Mesenchymal stem cell (in vitro differentiated cells and primary cell): ENCODE measurements at regions not wholly inside any gene's neighbourhood (a gene's known extent, or its start where the extent isn't known, plus 50 kb on each side); places are given as distances from the start of the nearest gene placed in this dataset.

ENCODE experiments used
- DNase-seq: peaks from one replicate; pipeline ENCODE4 v3.0.0-alpha.2; 2013
- H2AFZ ChIP-seq: one replicate; pipeline ENCODE4 v1.6.1; 2013; ENCODE audit warnings: low read depth, mild to moderate bottlenecking, control low read depth, inconsistent platforms, low read length, moderate library complexity
- H2AK5ac ChIP-seq: 2 replicates; pipeline ENCODE4 v1.6.1; 2013; ENCODE audit warnings: low read length, moderate library complexity, mild to moderate bottlenecking, inconsistent platforms; ENCODE audit not compliant: severe bottlenecking
- H2BK120ac ChIP-seq: one replicate; pipeline ENCODE4 v1.6.1; 2013; ENCODE audit warnings: low read depth, mild to moderate bottlenecking, inconsistent platforms, low read length, moderate library complexity
- H2BK12ac ChIP-seq, 2 experiments: one replicate each; pipeline ENCODE4 v1.6.1; 2013; ENCODE audit warnings: inconsistent platforms in 2 of 2, low read length in 2 of 2, mild to moderate bottlenecking in 2 of 2, moderate library complexity in 2 of 2, control low read depth in 1 of 2
- H2BK15ac ChIP-seq: one replicate; pipeline ENCODE4 v1.6.1; 2013; ENCODE audit warnings: mild to moderate bottlenecking, low read depth, inconsistent platforms; ENCODE audit not compliant: poor library complexity, severe bottlenecking
- H2BK5ac ChIP-seq: 2 replicates; pipeline ENCODE4 v1.6.1; 2013; ENCODE audit warnings: low read depth, mild to moderate bottlenecking, low read length, control low read depth, inconsistent platforms; ENCODE audit not compliant: poor library complexity, severe bottlenecking
- H3K14ac ChIP-seq, 2 experiments: one replicate each; pipeline ENCODE4 v1.6.1; 2013; ENCODE audit warnings: inconsistent platforms in 2 of 2, low read length in 2 of 2, control low read depth in 1 of 2, mild to moderate bottlenecking in 1 of 2, moderate library complexity in 1 of 2
- H3K18ac ChIP-seq, 2 experiments: one replicate each; pipeline ENCODE4 v1.6.1; 2013; ENCODE audit warnings: inconsistent platforms in 2 of 2, low read length in 2 of 2, control low read depth in 1 of 2, low read depth in 1 of 2, mild to moderate bottlenecking in 1 of 2
- H3K23ac ChIP-seq, 2 experiments: one replicate each; pipeline ENCODE4 v1.6.1; 2013; ENCODE audit warnings: inconsistent platforms in 2 of 2, low read length in 2 of 2, mild to moderate bottlenecking in 2 of 2, moderate library complexity in 2 of 2, control low read depth in 1 of 2
- H3K27ac ChIP-seq: 2 replicates; pipeline ENCODE4 v1.5.1; 2013; ENCODE audit warnings: mild to moderate bottlenecking, moderate library complexity, low read length, control low read depth, inconsistent platforms; ENCODE audit not compliant: poor library complexity, severe bottlenecking
- H3K27me3 ChIP-seq, 2 experiments: 2 replicates each; pipeline versions ENCODE4 v1.6.1 to v1.7.0; 2013; ENCODE audit warnings: low read length in 2 of 2, mild to moderate bottlenecking in 2 of 2, moderate library complexity in 2 of 2, control low read depth in 1 of 2, inconsistent platforms in 1 of 2; ENCODE audit not compliant: control insufficient read depth in 1 of 2, insufficient read depth in 1 of 2
- H3K36me3 ChIP-seq, 2 experiments: 2 replicates each; pipeline versions ENCODE4 v1.6.1 to v1.7.0; 2013; ENCODE audit warnings: low read length in 2 of 2, control low read depth in 1 of 2, inconsistent platforms in 1 of 2, low read depth in 1 of 2, mild to moderate bottlenecking in 1 of 2; ENCODE audit not compliant: insufficient read depth in 2 of 2, control insufficient read depth in 1 of 2
- H3K4ac ChIP-seq, 2 experiments: one replicate each; pipeline ENCODE4 v1.6.1; 2013; ENCODE audit warnings: inconsistent platforms in 2 of 2, low read length in 2 of 2, mild to moderate bottlenecking in 2 of 2, moderate library complexity in 2 of 2, control low read depth in 1 of 2, low read depth in 1 of 2
- H3K4me1 ChIP-seq: 2 replicates; pipeline ENCODE4 v1.6.1; 2013; ENCODE audit warnings: low read depth, low read length, control low read depth; ENCODE audit not compliant: control insufficient read depth, insufficient read depth
- H3K4me2 ChIP-seq: 2 replicates; pipeline ENCODE4 v1.6.1; 2013; ENCODE audit warnings: low read length, mild to moderate bottlenecking, inconsistent platforms; ENCODE audit not compliant: poor library complexity, severe bottlenecking
- H3K4me3 ChIP-seq, 2 experiments: 2 replicates each; pipeline versions ENCODE4 v1.5.1 to v1.7.0; 2013; ENCODE audit warnings: low read length in 2 of 2, mild to moderate bottlenecking in 2 of 2, control low read depth in 1 of 2, low read depth in 1 of 2; ENCODE audit not compliant: insufficient read depth in 1 of 2
- H3K79me1 ChIP-seq: replicated peaks from 2 replicates; pipeline ENCODE4 v1.6.1; 2013; ENCODE audit warnings: mild to moderate bottlenecking, control low read depth, low read length, inconsistent platforms; ENCODE audit not compliant: poor library complexity, severe bottlenecking
- H3K9ac ChIP-seq: 2 replicates; pipeline ENCODE4 v1.7.0; 2013; ENCODE audit warnings: mild to moderate bottlenecking, low read length, moderate library complexity
- H3K9me3 ChIP-seq: 2 replicates; pipeline ENCODE4 v1.7.0; 2013; ENCODE audit warnings: mild to moderate bottlenecking, low read length; ENCODE audit not compliant: control insufficient read depth
- H4K8ac ChIP-seq: one replicate; pipeline ENCODE4 v1.6.1; 2013; ENCODE audit warnings: inconsistent platforms, mild to moderate bottlenecking, low read length, moderate library complexity
- H4K91ac ChIP-seq: one replicate; pipeline ENCODE4 v1.6.1; 2013; ENCODE audit warnings: mild to moderate bottlenecking, low read length, inconsistent platforms
- WGBS: methylation state at CpG from one replicate; pipeline ENCODE4 v1.1.7; 2013; ENCODE audit warnings: mixed read lengths; 5-methylcytosine and 5-hydroxymethylcytosine counted together

- Histone ChIP-seq H3K4me3 (no peak overlapping the region), H3K4me2 (no peak overlapping the region), H3K23ac (no peak overlapping the region), H4K91ac (no peak overlapping the region), H3K9me3 (no peaks in the 10 kb centered on the region), H3K27me3 (no peaks in the 10 kb centered on the region), H3K27ac (no peak overlapping the region), H2BK15ac (no peak overlapping the region), H2AFZ (no peak overlapping the region), H2AK5ac (no peak overlapping the region), H4K8ac (no peak overlapping the region), H3K36me3 (no peaks in the 10 kb centered on the region), H2BK12ac (no peak overlapping the region), H3K79me1 (no peaks in the 10 kb centered on the region), H3K18ac (no peak overlapping the region), H2BK5ac (no peak overlapping the region), H2BK120ac (no peak overlapping the region), H3K4ac (no peak overlapping the region), H3K14ac (no peak overlapping the region), H3K9ac (no peak overlapping the region), H3K4me1 (no peaks in the 10 kb centered on the region)
- DNase-seq, result no peak
- 92% methylated on average over 1 of the region's 3 CpGs for WGBS
These were observed 391.2 kb downstream of the HINT1 start for GRCh38 chr5:130773813-130774212.

DNA sequence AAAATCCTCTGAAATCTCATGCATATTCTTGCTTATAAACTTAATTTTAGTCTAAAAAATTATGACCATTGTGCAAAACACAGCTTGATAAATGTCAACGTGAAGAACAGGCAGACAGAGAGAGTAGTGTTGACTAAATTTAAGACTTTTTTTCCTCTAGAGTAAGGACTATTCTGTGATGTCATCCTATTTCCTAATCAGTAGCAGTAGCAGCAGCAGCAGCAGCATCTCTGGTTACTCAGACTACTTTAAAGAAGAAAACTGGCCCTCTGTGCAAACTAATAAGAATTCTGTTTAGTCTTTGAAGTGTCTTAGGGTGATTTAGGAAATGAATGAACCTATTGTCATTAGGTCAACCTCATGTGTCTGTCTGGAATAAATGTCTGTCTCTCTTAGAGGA lies 403.0 kb downstream of the HINT1 start:
- Histone ChIP-seq H2AK5ac (no peak overlapping the region), H3K4me2 (no peak overlapping the region), H3K14ac (no peak overlapping the region), H2BK5ac (no peak overlapping the region), H3K23ac (no peak overlapping the region), H3K9ac (no peak overlapping the region), H3K4me3 (no peak overlapping the region), H4K91ac (no peak overlapping the region), H3K79me1 (no peaks in the 10 kb centered on the region), H3K18ac (no peak overlapping the region), H2BK120ac (no peak overlapping the region), H3K4ac (no peak overlapping the region), H3K36me3 (no peaks in the 10 kb centered on the region), H2BK12ac (no peak overlapping the region), H3K9me3 (no peaks in the 10 kb centered on the region), H3K4me1 (no peaks in the 10 kb centered on the region), H4K8ac (no peak overlapping the region), H2AFZ (no peak overlapping the region), H3K27me3 (no peaks in the 10 kb centered on the region), H3K27ac (no peak overlapping the region), H2BK15ac (no peak overlapping the region)
- 83% methylated on average over 1 of the region's 1 CpG for WGBS
- peak; percentile 42 for DNase-seq

DNA sequence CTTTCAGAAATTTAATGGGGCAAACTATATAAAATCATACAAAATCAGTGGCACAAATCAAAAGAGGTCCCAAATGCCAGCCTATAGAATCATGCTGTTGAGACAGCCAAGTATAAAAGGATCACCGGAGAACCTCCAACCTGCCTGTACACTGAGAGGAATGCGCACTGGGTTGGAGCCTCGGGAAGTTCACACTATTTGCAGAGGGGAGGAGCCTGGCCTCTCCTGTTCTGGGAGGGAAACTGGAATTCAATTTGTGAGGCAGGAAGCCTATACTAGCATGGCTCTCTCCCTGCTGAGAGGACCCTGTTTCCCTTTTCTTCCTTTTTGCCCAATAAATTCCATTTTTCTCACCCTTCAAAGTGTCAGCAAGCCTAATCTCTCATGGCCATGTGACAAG lies 406.0 kb downstream of the HINT1 start:
- Histone ChIP-seq H3K9ac (no peak overlapping the region), H3K4me1 (no peaks in the 10 kb centered on the region), H2AFZ (no peak overlapping the region), H2BK12ac (no peak overlapping the region), H3K36me3 (no peaks in the 10 kb centered on the region), H3K9me3 (peaks cover 4% of the 10 kb centered on the region), H2BK5ac (no peak overlapping the region), H3K4ac (no peak overlapping the region), H3K4me2 (no peak overlapping the region), H2AK5ac (no peak overlapping the region), H3K79me1 (no peaks in the 10 kb centered on the region), H3K4me3 (no peak overlapping the region), H3K27ac (no peak overlapping the region), H2BK15ac (no peak overlapping the region), H3K27me3 (no peaks in the 10 kb centered on the region), H4K91ac (no peak overlapping the region), H3K18ac (no peak overlapping the region), H3K14ac (no peak overlapping the region), H3K23ac (no peak overlapping the region), H2BK120ac (no peak overlapping the region), H4K8ac (no peak overlapping the region)
- DNase-seq, result no peak
- WGBS, result 84% methylated on average over 3 of the region's 3 CpGs

DNA sequence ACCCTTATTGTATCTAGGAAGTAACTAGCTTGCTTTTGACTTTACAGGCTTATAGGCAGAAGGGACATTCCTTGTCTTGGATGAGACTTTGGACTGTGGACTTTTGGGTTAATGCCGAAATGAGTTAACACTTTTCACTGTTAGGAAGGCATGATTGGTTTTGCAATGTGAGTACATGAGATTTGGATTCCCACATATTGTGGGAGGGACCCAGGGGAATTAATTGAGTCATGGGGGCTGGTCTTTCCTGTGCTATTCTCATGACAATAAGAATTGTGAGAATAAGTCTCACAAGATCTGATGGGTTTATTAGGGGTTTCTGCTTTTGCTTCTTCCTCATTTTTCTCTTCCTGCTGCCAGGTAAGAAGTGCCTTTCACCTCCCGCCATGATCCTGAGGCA lies 417.5 kb downstream of the HINT1 start:
- no peak overlapping the region for H2BK12ac ChIP-seq
- H2BK120ac ChIP-seq, result no peak overlapping the region
- no peak overlapping the region for H4K8ac ChIP-seq
- H3K18ac ChIP-seq, result no peak overlapping the region
- no peak overlapping the region for H3K23ac ChIP-seq
- no peak overlapping the region for H2BK5ac ChIP-seq
- H3K4ac ChIP-seq, result no peak overlapping the region
- no peaks in the 10 kb centered on the region for H3K27me3 ChIP-seq
- 95% methylated on average over 2 of the region's 2 CpGs for WGBS
- H4K91ac ChIP-seq, result no peak overlapping the region
- no peak overlapping the region for H2AFZ ChIP-seq
- H2AK5ac ChIP-seq, result no peak overlapping the region
- H3K4me3 ChIP-seq, result no peak overlapping the region
- H3K4me2 ChIP-seq, result no peak overlapping the region
- H3K9ac ChIP-seq, result no peak overlapping the region
- no peak overlapping the region for H2BK15ac ChIP-seq
- no peak overlapping the region for H3K14ac ChIP-seq
- H3K36me3 ChIP-seq, result no peaks in the 10 kb centered on the region
- no peak for DNase-seq
- no peaks in the 10 kb centered on the region for H3K4me1 ChIP-seq
- no peaks in the 10 kb centered on the region for H3K9me3 ChIP-seq
- no peaks in the 10 kb centered on the region for H3K79me1 ChIP-seq
- H3K27ac ChIP-seq, result no peak overlapping the region
